T-helper 1 cell treated with Interleukin-12 subunit alpha and Interleukin-12 subunit beta and Interleukin-4 antibody, amounts not matched to agents 30 μg/mL and 1 μg/mL, for 36 hours (primary cell): ENCODE measurements at regions not wholly inside any gene's neighbourhood (a gene's known extent, or its start where the extent isn't known, plus 50 kb on each side); places are given as distances from the start of the nearest gene placed in this dataset.
A peak's percentile ranks its signal among the peaks of the same experiment; 100 is the strongest.

Experiments used
- H3K27ac Mint-ChIP-seq: one replicate; pipeline ENCODE4 v1.8.0; 2021; ENCODE audit warnings: mild to moderate bottlenecking, mixed read lengths
- H3K27me3 Mint-ChIP-seq: one replicate; pipeline ENCODE4 v1.8.0; 2021; ENCODE audit warnings: low read depth, mixed read lengths
- H3K36me3 Mint-ChIP-seq: one replicate; pipeline ENCODE4 v1.8.0; 2021; ENCODE audit warnings: low read depth, mixed read lengths
- H3K4me1 Mint-ChIP-seq: one replicate; pipeline ENCODE4 v1.8.0; 2021; ENCODE audit warnings: low read depth, mixed read lengths
- H3K4me3 Mint-ChIP-seq: one replicate; pipeline ENCODE4 v1.8.0; 2021; ENCODE audit warnings: mild to moderate bottlenecking, moderate library complexity, mixed read lengths
- H3K9me3 Mint-ChIP-seq: one replicate; pipeline ENCODE4 v1.8.0; 2021; ENCODE audit warnings: mixed read lengths

- no peaks in the 10 kb centered on the region for H3K27me3 Mint-ChIP-seq
- no peak overlapping the region for H3K4me3 Mint-ChIP-seq
- H3K36me3 Mint-ChIP-seq, result no peaks in the 10 kb centered on the region
- H3K9me3 Mint-ChIP-seq, result no peaks in the 10 kb centered on the region
- peak overlapping the region; percentile 20 for H3K27ac Mint-ChIP-seq
- peaks cover 10% of the 10 kb centered on the region for H3K4me1 Mint-ChIP-seq
Observed at GRCh38 chr17:77778636-77779489, 179.6 kb upstream of the TNRC6C start.

- Mint-ChIP-seq H3K27ac (no peak overlapping the region), H3K4me1 (peaks cover 19% of the 10 kb centered on the region), H3K36me3 (no peaks in the 10 kb centered on the region), H3K4me3 (no peak overlapping the region), H3K27me3 (no peaks in the 10 kb centered on the region), H3K9me3 (no peaks in the 10 kb centered on the region)
Observed at GRCh38 chr17:77779711-77780539, 178.6 kb upstream of the TNRC6C start.

- peaks cover 23% of the 10 kb centered on the region for H3K4me1 Mint-ChIP-seq
- no peak overlapping the region for H3K4me3 Mint-ChIP-seq
- H3K27me3 Mint-ChIP-seq, result peaks cover 4% of the 10 kb centered on the region
- H3K36me3 Mint-ChIP-seq, result no peaks in the 10 kb centered on the region
- H3K9me3 Mint-ChIP-seq, result no peaks in the 10 kb centered on the region
- no peak overlapping the region for H3K27ac Mint-ChIP-seq
Observed at GRCh38 chr17:77781536-77781935, 177.0 kb upstream of the TNRC6C start.

- Mint-ChIP-seq H3K4me3 (no peak overlapping the region), H3K27ac (peak overlapping the region; percentile 64), H3K4me1 (peaks cover 23% of the 10 kb centered on the region), H3K27me3 (peaks cover 11% of the 10 kb centered on the region), H3K36me3 (no peaks in the 10 kb centered on the region), H3K9me3 (no peaks in the 10 kb centered on the region)
Observed at GRCh38 chr17:77782201-77782600, 176.3 kb upstream of the TNRC6C start.

- Mint-ChIP-seq H3K36me3 (no peaks in the 10 kb centered on the region), H3K9me3 (no peaks in the 10 kb centered on the region), H3K4me1 (peaks cover 23% of the 10 kb centered on the region), H3K27me3 (peaks cover 15% of the 10 kb centered on the region), H3K27ac (peak overlapping the region; percentile 64), H3K4me3 (no peak overlapping the region)
Observed at GRCh38 chr17:77782611-77783010, 175.9 kb upstream of the TNRC6C start.

- Mint-ChIP-seq H3K27ac (peak overlapping the region; percentile 98), H3K36me3 (no peaks in the 10 kb centered on the region), H3K27me3 (peaks cover 30% of the 10 kb centered on the region), H3K4me3 (peak overlapping the region; percentile 72), H3K9me3 (no peaks in the 10 kb centered on the region), H3K4me1 (peaks cover 23% of the 10 kb centered on the region)
Observed at GRCh38 chr17:77783991-77784820, 174.3 kb upstream of the TNRC6C start.

GRCh38 chr17:77785312-77785905 is 173.1 kb upstream of the TNRC6C start:
- Mint-ChIP-seq H3K4me3 (no peak overlapping the region), H3K27me3 (peaks cover 36% of the 10 kb centered on the region), H3K27ac (no peak overlapping the region), H3K36me3 (no peaks in the 10 kb centered on the region), H3K4me1 (peaks cover 23% of the 10 kb centered on the region), H3K9me3 (no peaks in the 10 kb centered on the region)

- no peaks in the 10 kb centered on the region for H3K36me3 Mint-ChIP-seq
Observed at GRCh38 chr17:77786090-77786489, 172.4 kb upstream of the TNRC6C start.

GRCh38 chr17:77786740-77787505 is 171.6 kb upstream of the TNRC6C start:
- Mint-ChIP-seq H3K4me3 (no peak overlapping the region), H3K27me3 (peaks cover 37% of the 10 kb centered on the region), H3K4me1 (peaks cover 23% of the 10 kb centered on the region), H3K9me3 (no peaks in the 10 kb centered on the region), H3K27ac (peak overlapping the region; percentile 22), H3K36me3 (no peaks in the 10 kb centered on the region)

More at GRCh38 chr17:77786090-77786489, 172.4 kb upstream of the TNRC6C start:
- H3K27me3 Mint-ChIP-seq, result peaks cover 37% of the 10 kb centered on the region
- H3K27ac Mint-ChIP-seq, result no peak overlapping the region
- H3K4me1 Mint-ChIP-seq, result peaks cover 23% of the 10 kb centered on the region
- H3K4me3 Mint-ChIP-seq, result no peak overlapping the region
- H3K9me3 Mint-ChIP-seq, result no peaks in the 10 kb centered on the region

GRCh38 chr17:77790143-77790829 is 168.2 kb upstream of the TNRC6C start:
- Mint-ChIP-seq H3K27me3 (peaks cover 50% of the 10 kb centered on the region), H3K4me1 (peaks cover 4% of the 10 kb centered on the region), H3K9me3 (no peaks in the 10 kb centered on the region), H3K27ac (no peak overlapping the region), H3K4me3 (no peak overlapping the region), H3K36me3 (no peaks in the 10 kb centered on the region)

- no peaks in the 10 kb centered on the region for H3K4me1 Mint-ChIP-seq
- no peaks in the 10 kb centered on the region for H3K9me3 Mint-ChIP-seq
- H3K4me3 Mint-ChIP-seq, result no peak overlapping the region
- no peaks in the 10 kb centered on the region for H3K36me3 Mint-ChIP-seq
- peaks cover 38% of the 10 kb centered on the region for H3K27me3 Mint-ChIP-seq
- no peak overlapping the region for H3K27ac Mint-ChIP-seq
Observed at GRCh38 chr17:77792626-77793025, 165.9 kb upstream of the TNRC6C start.

GRCh38 chr17:77793146-77793970 is 165.1 kb upstream of the TNRC6C start:
- Mint-ChIP-seq H3K9me3 (no peaks in the 10 kb centered on the region), H3K36me3 (no peaks in the 10 kb centered on the region), H3K27ac (no peak overlapping the region), H3K27me3 (peaks cover 34% of the 10 kb centered on the region), H3K4me3 (no peak overlapping the region), H3K4me1 (no peaks in the 10 kb centered on the region)
